UCSD-AML1 (cell line): ENCODE measurements at regions not wholly inside any gene's neighbourhood (a gene's known extent, or its start where the extent isn't known, plus 50 kb on each side); places are given as distances from the start of the nearest gene placed in this dataset.
"Not testable (repeated sequence)": the region's sequence is repeated elsewhere in the genome, so short reads cannot be mapped to it uniquely, and the experiment has no call there.

Experiments used
- DNase-seq: peaks from one replicate; lab custom pipeline; 2025; ENCODE audit not compliant: unreplicated experiment; lab: John Stamatoyannopoulos, UW

DNA sequence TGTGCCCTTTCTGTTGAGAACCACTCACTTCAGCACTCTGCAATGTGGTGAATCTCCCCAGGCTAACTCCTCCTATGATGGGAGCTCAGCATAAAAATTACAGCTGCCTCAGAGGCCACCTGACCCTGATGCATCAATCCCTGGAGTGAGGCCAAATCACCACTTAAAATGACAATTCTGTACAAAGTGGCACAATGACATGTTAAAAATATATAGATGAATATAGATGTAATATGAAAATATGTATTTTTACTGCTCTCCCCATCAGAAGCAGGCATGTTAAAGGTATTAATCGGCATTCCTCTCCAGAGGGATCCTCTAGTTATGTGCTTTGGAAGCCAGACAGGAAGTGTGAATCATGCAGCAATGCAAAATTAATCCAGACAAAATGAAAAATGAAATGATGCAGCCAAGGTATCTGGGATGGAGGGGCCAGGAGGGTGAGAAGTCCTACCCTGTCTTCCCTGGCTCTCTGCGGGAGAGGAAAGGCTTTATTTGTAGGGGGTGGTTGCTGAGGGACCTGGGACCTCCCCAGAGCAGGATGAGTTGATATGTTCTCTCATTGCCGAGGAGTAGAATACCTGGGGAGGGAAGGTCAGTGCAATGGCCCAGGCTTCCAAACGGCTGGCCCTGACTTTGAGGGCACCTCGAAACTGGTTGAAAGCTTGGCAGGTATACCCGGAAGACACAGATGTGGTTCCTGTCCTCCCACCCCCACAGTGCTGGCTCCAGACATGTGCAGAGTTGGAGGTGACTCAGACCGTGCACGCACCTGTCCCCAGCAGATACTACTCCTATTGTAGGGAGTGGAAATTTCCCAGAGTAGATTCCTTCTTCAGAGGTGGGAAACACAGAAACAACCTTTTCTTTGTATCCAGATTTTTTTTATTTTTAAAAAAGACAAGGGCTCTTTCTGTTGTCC is 347.9 kb upstream of the NCAM1 start:
- DNase-seq = no peak

DNA sequence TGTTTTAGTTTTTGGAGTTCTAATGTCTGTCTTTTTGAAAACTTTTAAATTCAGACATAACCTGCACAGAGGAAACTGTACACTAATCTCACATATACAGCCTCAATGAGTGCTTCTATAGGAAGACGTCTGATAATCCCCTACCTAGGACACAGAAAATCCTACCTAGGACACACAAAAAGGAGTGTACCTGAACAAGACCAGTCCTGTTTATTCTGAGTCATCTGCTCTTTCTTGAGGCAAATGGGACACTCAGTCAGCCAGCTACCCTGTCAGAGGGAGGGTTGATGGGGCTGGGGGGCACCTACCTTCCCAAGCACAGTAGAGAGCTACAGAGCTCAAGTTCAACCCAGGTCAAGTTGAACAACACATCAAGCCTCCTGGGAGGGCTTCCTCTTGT is 346.6 kb upstream of the NCAM1 start:
- no peak for DNase-seq

DNA sequence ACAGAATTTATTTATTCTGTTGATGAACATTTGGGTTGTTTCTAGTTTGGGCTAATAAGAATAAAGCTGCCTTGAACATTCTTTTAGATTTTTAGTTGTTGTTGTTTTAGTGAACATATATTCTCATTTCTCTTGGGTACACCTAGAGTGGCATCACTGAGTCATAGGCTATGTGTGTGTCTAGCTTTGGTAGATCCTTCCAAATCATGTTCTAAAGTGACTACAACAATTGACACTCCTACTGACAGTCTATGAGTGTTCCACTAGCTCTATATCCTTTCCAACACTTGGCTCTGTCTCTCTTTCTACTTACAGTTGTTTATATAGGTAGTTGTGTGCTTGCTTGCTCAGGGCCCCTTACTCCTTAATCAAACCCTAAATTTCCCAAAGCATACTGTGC is 346.0 kb upstream of the NCAM1 start:
- DNase-seq = no peak

DNA sequence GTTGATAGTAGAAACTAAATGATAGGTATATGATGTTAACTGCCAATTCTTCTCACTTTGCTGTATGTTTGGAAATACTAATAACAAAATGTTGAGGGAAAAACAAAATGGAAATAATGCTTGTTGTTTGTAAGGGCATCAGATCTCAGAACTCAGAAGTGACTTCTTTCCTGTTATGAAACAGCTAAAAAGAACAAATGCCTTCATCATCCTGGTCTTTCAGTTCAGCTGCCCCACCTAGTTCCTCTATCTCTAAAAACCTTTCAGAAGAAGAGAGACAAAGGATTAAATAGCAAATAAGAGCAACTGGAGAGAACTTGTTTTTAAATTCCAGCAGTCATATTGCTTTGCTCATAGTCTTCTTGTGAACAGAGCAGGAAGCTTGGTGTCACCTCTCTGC is 345.3 kb upstream of the NCAM1 start:
- DNase-seq = no peak

DNA sequence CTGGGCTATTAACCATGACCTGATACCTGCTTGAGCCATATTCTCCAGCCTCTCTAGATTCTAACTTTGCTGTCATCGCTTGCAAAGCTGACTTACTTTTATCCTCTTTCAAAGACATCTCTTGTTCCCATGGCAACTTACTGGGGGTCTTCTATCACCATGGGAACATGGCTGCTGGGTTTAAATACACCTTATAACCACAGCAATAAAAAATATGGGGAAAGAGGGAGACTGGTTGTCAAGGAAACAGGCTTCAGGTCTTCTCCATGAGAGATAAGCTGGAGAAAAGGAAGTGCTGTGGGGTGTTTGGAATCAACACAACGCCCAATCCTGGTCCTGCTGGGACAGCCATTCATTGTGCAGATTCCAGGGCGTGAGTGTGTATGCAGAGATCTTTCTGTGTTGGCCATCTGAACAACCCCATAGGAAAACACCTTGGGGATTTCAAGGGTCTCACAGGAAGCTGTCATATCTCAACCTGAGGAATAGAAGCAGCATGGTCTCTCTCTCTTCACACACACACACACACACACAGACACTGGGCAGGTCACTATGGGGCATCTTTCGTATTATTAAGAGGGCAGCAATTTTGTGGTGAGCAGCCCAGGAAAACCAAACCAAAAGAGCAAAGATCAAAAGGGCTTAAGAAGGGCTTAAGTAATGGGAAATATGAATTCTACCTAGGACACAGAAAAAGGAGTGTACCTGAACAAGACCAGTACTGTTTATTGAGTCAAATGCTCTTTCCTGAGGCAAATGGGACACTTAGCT is 344.7 kb upstream of the NCAM1 start:
- DNase-seq = no peak

DNA sequence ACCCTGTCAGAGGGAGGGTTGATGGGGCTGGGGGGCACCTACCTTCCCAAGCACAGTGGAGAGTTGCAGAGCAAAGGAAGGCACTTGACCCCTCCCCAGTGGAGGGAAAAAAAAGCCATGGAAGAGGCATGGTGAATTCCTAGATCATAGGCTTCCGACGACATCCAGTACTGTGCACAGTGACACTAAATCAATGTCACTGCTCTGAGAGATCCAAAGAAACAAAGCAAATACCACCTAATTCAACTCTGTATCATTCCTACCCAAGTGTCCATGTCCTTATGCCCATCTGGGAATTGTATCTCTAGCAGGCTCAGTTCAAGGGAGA is 344.2 kb upstream of the NCAM1 start:
- no peak for DNase-seq

DNA sequence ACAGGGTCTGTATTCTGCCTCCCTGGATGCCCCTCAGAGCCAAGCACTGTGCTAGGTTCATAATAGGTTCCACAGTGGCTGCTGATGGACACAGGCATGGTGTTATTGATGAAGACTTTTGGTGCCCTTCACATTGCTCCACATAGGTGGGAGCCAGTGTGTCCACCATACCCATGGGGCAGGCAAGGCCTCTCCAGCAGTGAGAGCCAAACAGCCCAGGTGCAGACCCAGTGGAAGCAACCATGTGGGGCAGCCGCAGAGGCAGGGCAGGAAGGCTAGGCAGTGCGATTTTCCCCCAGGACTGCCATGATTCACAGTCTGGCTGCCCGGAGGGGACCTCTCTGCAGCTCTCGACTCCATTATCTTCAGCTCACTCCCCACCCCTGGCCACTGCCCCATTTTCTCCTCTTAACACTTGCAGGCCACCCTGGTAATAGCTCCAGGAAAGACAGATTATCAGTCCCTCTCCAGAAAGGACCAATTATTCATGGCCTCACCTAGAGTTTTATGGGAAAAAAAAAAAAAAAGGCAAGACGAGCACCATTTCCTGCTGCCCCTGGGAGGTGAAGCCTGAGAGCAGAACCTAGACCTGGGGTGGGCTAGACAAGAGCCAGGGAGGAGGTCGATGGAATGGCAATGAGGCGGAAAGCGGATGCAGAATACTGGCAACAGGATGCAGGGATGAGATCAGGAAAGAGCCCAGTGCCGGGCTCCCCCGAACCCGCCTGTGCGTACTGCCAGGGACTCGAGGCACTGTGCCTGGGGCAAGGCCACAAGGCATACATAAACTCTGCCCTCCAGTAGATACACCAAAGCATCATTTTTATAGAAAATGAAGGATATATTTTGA is 343.0 kb upstream of the NCAM1 start:
- no peak for DNase-seq

DNA sequence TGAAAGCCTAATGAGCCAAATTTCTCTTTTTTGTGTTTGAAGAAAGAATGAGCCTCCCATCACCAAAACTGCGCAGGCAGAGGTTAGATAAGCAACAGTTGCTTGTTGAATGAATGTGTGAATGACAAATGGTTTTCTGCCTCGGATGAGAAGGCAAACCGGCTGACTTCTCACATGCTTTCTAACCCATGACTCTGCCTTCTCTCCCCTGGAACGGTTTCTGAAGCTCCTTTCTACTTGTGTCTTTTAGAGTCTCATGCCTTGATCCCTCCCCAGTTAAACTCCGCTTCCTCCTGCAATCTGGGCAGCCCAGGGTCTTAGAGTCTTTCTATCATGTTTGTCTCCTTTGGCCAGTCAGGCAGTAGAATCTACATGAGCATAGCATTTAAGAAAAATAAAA is 342.1 kb upstream of the NCAM1 start:
- DNase-seq = no peak

DNA sequence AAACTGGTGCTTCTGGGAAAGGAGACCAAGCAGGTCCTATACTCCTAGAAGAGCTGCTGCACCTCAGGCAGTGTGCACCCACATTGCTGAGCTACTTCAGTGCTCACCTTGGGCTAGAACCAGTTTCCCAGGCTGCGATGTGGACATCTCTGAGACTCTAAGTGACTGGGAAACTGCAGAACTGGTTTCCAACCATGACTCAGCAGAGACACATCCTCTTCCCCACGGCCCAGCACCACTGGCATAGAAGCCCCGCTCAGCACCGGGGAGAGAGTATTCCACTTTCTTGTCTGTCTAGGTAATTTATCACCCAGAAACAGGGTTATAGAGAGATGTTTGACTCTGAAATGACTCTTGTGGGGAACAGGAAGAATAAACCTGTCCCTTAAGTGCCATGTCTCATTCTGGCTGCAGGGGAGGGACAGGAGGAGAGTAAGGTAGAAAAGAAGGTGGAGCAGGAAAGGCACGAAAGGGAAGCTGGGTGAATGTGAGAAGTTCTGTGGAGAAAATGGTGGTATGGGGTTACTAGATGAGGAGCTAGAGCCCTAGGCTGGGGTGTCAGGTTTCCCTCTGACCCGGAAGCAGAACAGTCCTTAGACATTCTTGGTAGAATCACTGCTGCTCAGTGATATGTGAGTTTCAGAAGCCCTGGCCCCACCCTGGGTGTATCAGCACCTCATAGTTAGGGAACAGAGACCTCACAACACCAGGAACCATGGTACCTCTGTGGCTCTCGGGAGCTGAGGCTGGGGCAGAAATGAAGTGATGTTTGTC is 340.4 kb upstream of the NCAM1 start:
- no peak for DNase-seq

DNA sequence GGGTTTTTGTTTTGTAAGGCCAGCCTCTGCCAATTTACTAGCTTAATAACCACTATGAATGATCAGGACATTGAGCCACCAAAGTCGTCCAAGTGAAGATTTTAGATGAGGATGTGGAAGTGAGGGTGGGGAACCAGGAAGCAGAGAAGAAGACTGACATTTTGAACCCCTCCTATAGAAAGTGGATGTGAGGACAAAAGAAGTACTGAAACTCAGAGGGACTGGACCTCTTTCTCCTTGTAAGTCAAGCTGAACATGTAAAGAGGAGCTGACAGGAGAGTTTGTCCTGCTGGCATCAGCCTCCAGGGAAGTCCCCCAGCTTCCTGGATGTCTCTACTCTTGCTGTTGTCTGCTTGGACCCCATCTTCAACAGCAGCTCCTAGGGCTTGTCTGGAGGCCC is 338.2 kb upstream of the NCAM1 start:
- no peak for DNase-seq

DNA sequence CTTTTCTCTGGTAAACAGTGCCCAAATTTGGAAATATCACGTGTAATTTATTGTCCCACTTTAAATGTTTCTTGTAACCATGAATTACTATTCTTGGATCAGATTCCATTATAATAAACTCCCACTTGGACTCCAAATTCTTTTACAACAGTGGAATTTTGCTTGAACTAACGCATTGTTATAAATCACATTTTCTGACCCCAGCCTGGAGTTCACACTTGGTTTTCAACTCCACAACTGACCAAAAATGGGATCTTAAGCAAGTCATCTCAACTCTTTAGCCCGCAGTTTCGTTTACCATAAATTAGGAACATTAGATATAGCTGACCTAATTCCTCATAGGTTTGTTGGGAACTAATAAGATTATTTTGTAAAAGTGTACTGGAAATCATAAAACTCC is 336.8 kb upstream of the NCAM1 start:
- no peak for DNase-seq

DNA sequence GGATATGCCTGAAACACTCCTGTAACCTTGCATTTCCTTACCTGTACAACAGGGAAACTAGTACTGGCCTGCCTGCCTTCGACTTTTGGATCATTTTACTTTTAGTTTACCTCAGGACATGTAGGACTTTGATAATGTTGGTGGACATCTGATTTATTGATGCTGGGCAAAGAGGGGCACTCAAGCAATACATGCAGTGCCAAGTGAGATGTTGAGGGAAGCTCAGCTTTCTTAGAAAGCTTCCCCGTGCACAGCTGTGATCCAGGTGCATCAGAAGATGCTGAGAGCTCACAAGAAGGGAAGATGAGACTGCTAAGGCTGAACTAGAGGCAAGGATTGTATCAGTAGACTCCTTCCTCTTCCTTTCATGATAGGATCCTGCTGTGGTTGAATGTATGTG is 336.2 kb upstream of the NCAM1 start:
- DNase-seq = not testable (repeated sequence)

DNA sequence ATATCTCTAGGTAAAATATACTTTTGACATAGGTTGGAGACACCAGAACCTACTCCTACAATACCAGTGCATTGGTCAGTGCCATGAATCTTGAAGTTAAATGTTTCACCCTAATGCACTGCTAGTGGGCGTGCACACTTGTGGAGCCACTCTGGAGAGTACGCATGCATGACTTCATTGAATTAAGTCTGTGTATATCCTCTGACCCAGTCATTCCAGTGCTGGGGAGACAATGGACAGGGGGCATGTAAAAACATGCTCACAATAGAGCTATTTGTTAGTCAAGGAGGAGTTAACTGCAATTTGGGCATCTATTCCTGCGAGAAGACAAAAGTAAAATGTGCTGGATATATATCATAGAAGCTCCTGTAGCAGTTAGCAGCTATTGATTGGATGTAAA is 335.4 kb upstream of the NCAM1 start:
- DNase-seq = no peak

DNA sequence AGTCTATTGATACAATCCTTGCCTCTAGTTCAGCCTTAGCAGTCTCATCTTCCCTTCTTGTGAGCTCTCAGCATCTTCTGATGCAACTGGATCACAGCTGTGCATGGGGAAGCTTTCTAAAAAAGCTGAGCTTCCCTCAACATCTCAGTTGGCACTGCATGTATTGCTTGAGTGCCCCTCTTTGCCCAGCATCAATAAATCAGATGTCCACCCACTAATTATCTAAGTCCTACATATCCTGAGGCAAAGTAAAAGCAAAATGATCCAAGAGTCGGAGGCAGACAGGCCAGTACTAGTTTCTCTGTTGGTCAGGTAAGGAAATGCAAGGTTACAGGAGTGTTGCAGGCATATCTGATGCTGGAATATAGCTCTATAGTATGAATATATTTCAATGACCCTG is 334.5 kb upstream of the NCAM1 start:
- DNase-seq = no peak

DNA sequence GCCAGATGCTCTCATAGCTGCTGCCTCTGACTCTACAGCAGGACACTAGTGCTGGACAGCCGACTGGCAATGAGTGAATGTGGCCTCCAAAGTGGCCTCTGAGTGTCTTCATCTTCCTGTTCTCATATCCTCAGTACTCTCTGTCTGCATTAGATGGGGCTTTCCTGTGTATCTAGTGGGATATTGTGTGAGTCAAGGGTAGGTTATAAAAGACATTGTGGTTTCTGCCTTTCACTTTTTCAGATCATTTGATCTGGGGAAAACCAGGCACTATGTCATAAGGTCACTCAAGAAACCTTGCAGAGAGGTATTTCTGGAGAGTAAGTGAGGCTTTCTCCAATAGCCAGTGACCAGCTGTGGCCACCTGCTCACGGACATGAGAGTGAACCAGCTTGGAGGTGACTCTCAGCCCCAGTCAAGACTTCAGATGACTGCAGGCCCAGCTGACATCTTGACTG is 333.6 kb upstream of the NCAM1 start:
- no peak for DNase-seq

DNA sequence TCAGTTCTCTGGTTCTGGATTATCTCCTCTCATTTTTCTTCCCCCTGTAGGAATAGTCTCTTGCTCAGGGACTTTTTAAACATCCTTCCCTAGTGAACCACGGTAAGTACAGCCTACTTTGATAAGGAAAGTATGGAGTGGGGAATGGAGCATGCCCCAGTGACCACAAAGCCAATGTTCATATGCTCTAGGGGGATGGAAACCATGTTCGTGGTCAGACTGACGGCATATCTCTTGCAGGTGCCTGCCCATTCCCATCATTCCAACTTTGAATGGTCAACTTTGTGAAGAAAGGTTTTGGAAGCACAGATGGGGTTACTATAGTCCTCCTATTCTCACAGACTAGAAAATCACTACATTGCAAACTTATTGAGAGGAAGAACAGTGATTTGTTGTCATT is 332.5 kb upstream of the NCAM1 start:
- no peak for DNase-seq

DNA sequence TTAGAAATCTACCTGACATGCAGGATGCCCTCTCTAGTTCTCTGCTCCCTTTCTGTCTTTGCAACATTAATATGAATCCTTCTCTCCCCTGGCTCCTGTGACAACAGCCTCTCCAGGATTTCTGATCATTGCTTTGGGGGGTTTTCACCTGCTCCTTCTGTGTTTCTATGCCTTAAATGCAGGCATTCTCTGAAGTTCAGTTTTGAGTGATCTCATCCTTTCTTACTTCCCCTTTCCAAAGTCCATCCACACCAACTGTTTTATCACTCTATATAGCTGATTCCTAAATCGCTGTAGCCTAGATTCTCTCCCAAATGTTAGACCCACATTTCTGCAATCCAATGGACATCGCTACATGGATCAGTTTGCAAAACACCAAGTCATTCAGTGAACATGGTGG is 330.7 kb upstream of the NCAM1 start:
- no peak for DNase-seq

DNA sequence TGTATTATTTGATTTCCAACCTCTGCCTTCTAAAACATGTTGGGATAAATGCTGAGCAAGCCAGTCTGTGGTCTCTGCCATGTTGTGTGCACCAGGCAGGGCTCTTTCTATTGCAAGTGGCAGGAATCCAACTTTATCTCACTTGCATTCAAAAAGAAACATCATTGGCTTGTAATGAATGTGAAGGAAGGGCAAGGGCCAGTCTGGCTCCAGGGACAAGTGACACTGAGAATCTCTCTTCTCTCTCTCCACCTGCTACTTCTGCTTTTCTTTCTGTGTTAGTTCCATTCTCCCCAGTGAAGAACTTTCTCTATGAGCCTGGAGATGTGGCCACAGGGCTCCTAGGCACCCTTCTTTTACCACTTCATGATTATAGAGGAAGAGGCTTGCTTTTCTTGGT is 329.9 kb upstream of the NCAM1 start:
- DNase-seq = no peak

DNA sequence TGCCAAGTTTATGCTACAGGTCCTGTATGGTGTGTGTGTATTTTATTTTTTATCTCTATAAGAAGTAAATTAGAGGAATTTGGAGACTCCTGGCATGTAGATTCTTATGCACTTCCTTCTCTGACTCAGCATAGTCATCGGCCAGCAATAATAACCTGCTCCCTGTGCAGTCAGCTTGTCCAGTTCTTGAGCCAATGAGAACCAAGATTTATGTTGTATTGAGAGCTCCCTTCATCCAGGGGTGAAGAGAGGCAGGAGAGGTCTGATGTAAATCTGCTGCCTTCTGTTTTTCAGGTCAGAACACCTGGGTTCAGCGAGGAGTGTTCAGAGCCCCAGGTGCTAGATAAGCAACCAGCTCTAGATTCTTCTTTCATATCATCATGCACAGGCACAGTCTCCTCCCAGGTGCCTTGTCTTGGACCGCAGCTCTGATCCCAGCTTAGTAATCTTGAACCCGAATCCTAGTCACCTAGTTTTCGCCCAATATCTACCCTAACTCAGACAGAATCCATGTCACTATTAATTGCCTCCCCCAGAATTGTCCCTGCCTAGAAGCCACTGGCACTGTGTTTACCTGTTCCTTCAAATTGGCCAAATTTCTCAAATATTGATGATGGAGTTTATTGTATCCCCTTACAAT is 328.2 kb upstream of the NCAM1 start:
- no peak for DNase-seq

DNA sequence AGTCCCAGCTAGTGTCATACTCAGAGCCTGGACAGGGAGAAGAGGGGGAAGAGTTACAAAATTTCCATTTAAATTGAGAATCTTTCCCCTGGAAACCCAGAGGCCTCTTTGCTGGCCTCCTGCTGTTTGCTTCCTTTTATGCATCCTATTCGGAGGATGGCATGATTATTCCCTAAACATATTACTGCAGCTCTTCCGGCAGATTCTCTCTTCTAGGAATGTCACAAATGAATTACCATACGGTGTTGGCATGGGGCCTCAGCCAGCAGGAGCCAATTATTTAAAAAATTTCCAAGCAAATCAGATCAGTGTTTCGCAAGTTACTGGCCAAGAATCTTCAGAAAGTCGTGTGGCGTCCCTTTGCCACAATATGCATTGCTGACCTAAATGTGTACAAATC is 326.7 kb upstream of the NCAM1 start:
- DNase-seq = no peak
